Thymus (tissue), 11 donors: ENCODE measurements at regions not wholly inside any gene's neighbourhood (a gene's known extent, or its start where the extent isn't known, plus 50 kb on each side); places are given as distances from the start of the nearest gene placed in this dataset.
"Not testable (repeated sequence)": the region's sequence is repeated elsewhere in the genome, so short reads cannot be mapped to it uniquely, and the experiment has no call there.

Experiments used
- DNase-seq, 9 donors: peaks; one replicate each; pipeline ENCODE4 v3.0.0-alpha.2; 2013; ENCODE audit warnings: low spot score in 9 of 9, low read depth in 6 of 9, missing footprints in 1 of 9
- H3K27ac ChIP-seq, 2 donors: one replicate each; pipeline ENCODE4 v1.5.1; 2013; ENCODE audit warnings: control low read depth in 1 of 2, low read depth in 1 of 2, low read length in 1 of 2, mild to moderate bottlenecking in 1 of 2, moderate library complexity in 1 of 2
- H3K27me3 ChIP-seq, 2 donors: one replicate each; pipeline ENCODE4 v1.5.1; 2013; ENCODE audit warnings: low read length in 1 of 2; ENCODE audit not compliant: control insufficient read depth in 2 of 2, insufficient read depth in 1 of 2
- H3K36me3 ChIP-seq, 2 donors: one replicate each; pipeline ENCODE4 v1.5.1; 2013; ENCODE audit warnings: low read length in 1 of 2, mild to moderate bottlenecking in 1 of 2, moderate library complexity in 1 of 2; ENCODE audit not compliant: control insufficient read depth in 2 of 2, insufficient read depth in 2 of 2
- H3K4me1 ChIP-seq, 2 donors: one replicate each; pipeline ENCODE4 v1.5.1; 2013; ENCODE audit warnings: low read length in 2 of 2; ENCODE audit not compliant: control insufficient read depth in 2 of 2, insufficient read depth in 2 of 2
- H3K4me3 ChIP-seq, 2 donors: one replicate each; pipeline ENCODE4 v1.5.1; 2013; ENCODE audit warnings: low read length in 2 of 2, control low read depth in 1 of 2, mild to moderate bottlenecking in 1 of 2
- H3K9me3 ChIP-seq, 2 donors: one replicate each; pipeline ENCODE4 v1.5.1; 2013; ENCODE audit warnings: low read length in 1 of 2, mild to moderate bottlenecking in 1 of 2; ENCODE audit not compliant: control insufficient read depth in 2 of 2, insufficient read depth in 1 of 2
- WGBS: extraction: QIAGEN DNeasy Blood & Tissue Kit; methylation state at CpG from one replicate; pipeline ENCODE4 v1.1.7; 2013; 5-methylcytosine and 5-hydroxymethylcytosine counted together
- donor health status: healthy.

DNA sequence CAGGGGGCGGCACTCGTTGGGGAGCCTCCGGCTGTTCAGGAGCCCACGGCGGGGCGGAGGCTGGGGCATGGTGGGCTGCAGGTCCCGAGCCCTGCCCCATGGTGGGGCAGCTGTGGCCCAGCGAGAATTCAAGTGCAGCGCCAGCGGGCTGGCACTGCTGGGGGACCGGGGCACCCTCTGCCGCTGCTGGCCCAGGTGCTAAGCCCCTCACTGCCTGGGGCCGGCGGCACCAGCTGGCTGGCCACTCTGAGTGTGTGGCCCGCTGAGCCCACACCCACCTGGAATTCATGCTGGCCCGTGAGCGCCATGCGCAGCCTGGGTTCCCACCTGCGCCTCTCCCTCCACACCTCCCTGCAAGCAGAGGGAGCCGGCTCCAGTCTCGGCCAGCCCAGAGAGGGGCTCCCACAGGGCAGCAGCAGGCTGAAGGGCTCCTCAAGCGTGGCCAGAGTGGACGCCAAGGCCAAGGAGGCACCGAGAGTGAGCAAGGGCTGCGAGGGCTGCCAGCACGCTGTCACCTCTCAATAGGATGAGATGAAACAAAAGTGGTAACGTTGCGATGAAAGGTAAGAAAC is 464.9 kb downstream of the PCDH7 start:
- Histone ChIP-seq H3K36me3 (no peaks in the 10 kb centered on the region), H3K4me3 (no peak overlapping the region), H3K9me3 (peaks cover 0 to 6% of the 10 kb centered on the region in 2 donors), H3K27me3 (no peaks in the 10 kb centered on the region), H3K27ac (no peak overlapping the region), H3K4me1 (no peaks in the 10 kb centered on the region)
- 88% methylated on average over 28 of the region's 28 CpGs for WGBS
- no peak for DNase-seq

- 92% methylated on average over 5 of the region's 5 CpGs for WGBS
- H3K4me1 ChIP-seq: no peaks in the 10 kb centered on the region
These were observed 467.8 kb downstream of the PCDH7 start for GRCh38 chr4:31187979-31188378.

GRCh38 chr4:31189938-31190337 is 469.8 kb downstream of the PCDH7 start:
- no peaks in the 10 kb centered on the region for H3K27me3 ChIP-seq
- H3K27ac ChIP-seq: no peak overlapping the region
- H3K4me1 ChIP-seq: no peaks in the 10 kb centered on the region
- H3K9me3 ChIP-seq: peaks cover 0 to 5% of the 10 kb centered on the region in 2 donors
- H3K36me3 ChIP-seq: no peaks in the 10 kb centered on the region
- no peak for DNase-seq
- 93% methylated on average over 1 of the region's 1 CpG for WGBS
- H3K4me3 ChIP-seq: no peak overlapping the region

More at GRCh38 chr4:31187979-31188378, 467.8 kb downstream of the PCDH7 start:
- Histone ChIP-seq H3K4me3 (no peak overlapping the region), H3K36me3 (no peaks in the 10 kb centered on the region), H3K9me3 (peaks cover 0 to 6% of the 10 kb centered on the region in 2 donors), H3K27me3 (no peaks in the 10 kb centered on the region), H3K27ac (no peak overlapping the region)
- DNase-seq: no peak

GRCh38 chr4:31190671-31191070 is 470.5 kb downstream of the PCDH7 start:
- no peaks in the 10 kb centered on the region for H3K36me3 ChIP-seq
- no peak overlapping the region for H3K27ac ChIP-seq
- H3K9me3 ChIP-seq: no peaks in the 10 kb centered on the region
- H3K4me3 ChIP-seq: no peak overlapping the region
- no peak for DNase-seq
- H3K27me3 ChIP-seq: no peaks in the 10 kb centered on the region
- H3K4me1 ChIP-seq: no peaks in the 10 kb centered on the region

GRCh38 chr4:31192341-31192740 is 472.2 kb downstream of the PCDH7 start:
- H3K4me3 ChIP-seq: no peak overlapping the region
- no peaks in the 10 kb centered on the region for H3K36me3 ChIP-seq
- no peaks in the 10 kb centered on the region for H3K27me3 ChIP-seq
- no peaks in the 10 kb centered on the region for H3K4me1 ChIP-seq
- WGBS: 98% methylated on average over 2 of the region's 2 CpGs
- H3K27ac ChIP-seq: no peak overlapping the region
- no peak for DNase-seq
- no peaks in the 10 kb centered on the region for H3K9me3 ChIP-seq

DNA sequence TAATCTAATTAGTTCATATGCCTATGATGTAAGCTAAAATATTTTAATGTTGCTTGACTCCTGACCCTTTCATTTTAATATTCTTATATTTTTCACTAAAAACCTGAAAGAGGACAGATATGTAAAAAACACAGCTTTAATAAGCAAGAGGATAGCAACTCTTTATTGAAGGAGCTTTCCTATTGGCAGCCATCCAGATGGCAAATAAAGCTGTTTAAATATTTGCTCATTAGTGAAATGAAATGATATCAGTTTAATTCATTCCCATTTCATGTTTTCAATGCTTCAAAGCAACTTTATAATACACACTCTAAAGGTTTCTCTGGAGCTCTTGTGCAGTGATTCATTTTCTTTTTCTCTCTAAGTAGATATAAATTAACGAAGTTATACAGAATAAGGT is 473.4 kb downstream of the PCDH7 start:
- H3K27ac ChIP-seq: no peak overlapping the region
- DNase-seq: no peak
- no peaks in the 10 kb centered on the region for H3K36me3 ChIP-seq
- H3K4me1 ChIP-seq: no peaks in the 10 kb centered on the region
- 85% methylated on average over 1 of the region's 1 CpG for WGBS
- H3K9me3 ChIP-seq: no peaks in the 10 kb centered on the region
- no peaks in the 10 kb centered on the region for H3K27me3 ChIP-seq
- H3K4me3 ChIP-seq: no peak overlapping the region

- no peak overlapping the region for H3K4me3 ChIP-seq
- H3K27me3 ChIP-seq: no peaks in the 10 kb centered on the region
- no peaks in the 10 kb centered on the region for H3K36me3 ChIP-seq
- no peaks in the 10 kb centered on the region for H3K4me1 ChIP-seq
- WGBS: 89% methylated on average over 3 of the region's 3 CpGs
- peak in 1 of 9 donors; percentile 2 for DNase-seq
- peaks cover 0 to 9% of the 10 kb centered on the region in 2 donors for H3K9me3 ChIP-seq
- H3K27ac ChIP-seq: no peak overlapping the region
These were observed 474.7 kb downstream of the PCDH7 start for GRCh38 chr4:31194823-31195222.

DNA sequence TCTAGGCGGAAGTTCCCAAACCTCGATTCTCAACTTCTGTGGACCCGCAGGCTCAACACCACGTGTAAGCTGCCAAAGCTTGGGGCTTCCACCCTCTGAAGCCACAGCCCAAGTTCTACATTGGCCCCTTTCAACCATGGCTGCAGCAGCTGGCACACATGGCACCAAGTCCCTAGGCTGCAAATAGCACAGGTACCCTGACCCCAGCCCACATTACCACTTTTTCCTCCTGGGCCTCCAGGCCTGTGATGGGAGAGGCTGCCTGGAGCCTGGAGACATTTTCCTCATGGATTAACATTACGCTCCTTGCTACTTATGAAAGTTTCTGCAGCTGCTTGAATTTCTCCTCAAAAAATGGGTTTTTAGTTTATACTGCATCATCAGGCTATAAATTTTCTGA is 479.5 kb downstream of the PCDH7 start:
- WGBS: 97% methylated on average over 5 of the region's 5 CpGs
- H3K9me3 ChIP-seq: peaks cover 0 to 9% of the 10 kb centered on the region in 2 donors
- H3K36me3 ChIP-seq: no peaks in the 10 kb centered on the region
- H3K27ac ChIP-seq: no peak overlapping the region
- no peak overlapping the region for H3K4me3 ChIP-seq
- no peaks in the 10 kb centered on the region for H3K27me3 ChIP-seq
- no peak for DNase-seq
- H3K4me1 ChIP-seq: no peaks in the 10 kb centered on the region

DNA sequence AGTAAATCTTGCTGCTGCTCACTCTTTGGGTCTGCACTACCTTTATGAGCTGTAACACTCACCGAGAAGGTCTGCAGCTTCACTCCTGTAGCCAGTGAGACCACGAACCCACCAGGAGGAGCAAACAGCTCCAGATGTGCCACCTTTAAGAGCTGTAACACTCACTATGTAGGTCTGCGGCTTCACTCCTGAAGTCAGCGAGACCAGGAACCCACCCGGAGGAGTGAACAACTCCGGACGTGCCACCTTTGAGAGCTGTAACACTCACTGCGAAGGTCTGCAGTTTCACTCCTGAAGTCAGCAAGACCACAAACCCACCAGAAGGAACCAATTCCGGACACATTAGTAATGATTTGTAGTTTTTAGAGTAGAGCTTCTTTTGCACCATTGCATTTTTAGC is 481.9 kb downstream of the PCDH7 start:
- WGBS: 93% methylated on average over 9 of the region's 9 CpGs
- not testable (repeated sequence) for H3K27ac ChIP-seq, H3K36me3 ChIP-seq, H3K4me1 ChIP-seq, H3K27me3 ChIP-seq, DNase-seq, H3K4me3 ChIP-seq, H3K9me3 ChIP-seq

DNA sequence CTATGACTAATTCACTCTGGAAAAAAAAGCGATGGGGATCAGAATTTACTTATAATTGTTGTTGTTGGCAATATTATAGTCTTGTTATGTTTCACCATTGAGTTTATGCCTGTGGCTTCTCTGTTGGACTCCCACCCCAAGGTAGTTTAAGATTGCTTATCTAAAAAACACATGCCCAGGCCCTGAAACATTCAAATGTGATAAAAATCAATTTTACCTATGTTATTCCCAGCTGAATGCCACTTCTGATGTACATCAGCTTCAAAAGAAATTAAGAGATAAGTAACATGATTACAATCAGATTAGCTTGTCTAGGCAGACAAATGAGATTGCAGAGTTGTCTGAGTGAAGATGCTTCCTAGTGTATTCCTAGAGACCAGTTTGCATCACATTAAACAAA is 484.7 kb downstream of the PCDH7 start:
- no peaks in the 10 kb centered on the region for H3K9me3 ChIP-seq
- H3K36me3 ChIP-seq: no peaks in the 10 kb centered on the region
- no peak overlapping the region for H3K27ac ChIP-seq
- no peak for DNase-seq
- H3K4me3 ChIP-seq: no peak overlapping the region
- H3K4me1 ChIP-seq: no peaks in the 10 kb centered on the region
- WGBS: 91% methylated on average over 1 of the region's 1 CpG
- H3K27me3 ChIP-seq: no peaks in the 10 kb centered on the region
